OCI-LY3 (cell line): ENCODE measurements at regions not wholly inside any gene's neighbourhood (a gene's known extent, or its start where the extent isn't known, plus 50 kb on each side); places are given as distances from the start of the nearest gene placed in this dataset.

Experiments
- CTCF ChIP-seq: fragments of 200-600, 300-600 bp; sonication (generic); IDR thresholded peaks from 2 replicates; pipeline ENCODE4 v1.5.1; 2014; ENCODE audit warnings: antibody characterized with exemption, low read length, low read depth
- EZH2phosphoT487 ChIP-seq: fragments of 200-600 bp; shearing (Covaris generic); IDR thresholded peaks from 2 replicates; pipeline ENCODE4 v1.6.1; 2018; ENCODE audit warnings: antibody characterized with exemption, mixed run types, low read depth

- TF ChIP-seq CTCF: no peak
- no peak for TF ChIP-seq EZH2phosphoT487
These were observed 446.7 kb downstream of the BMP2 start for GRCh38 chr20:7214081-7214740.
